Sigmoid colon (tissue), 3 donors: ENCODE measurements at regions not wholly inside any gene's neighbourhood (a gene's known extent, or its start where the extent isn't known, plus 50 kb on each side); places are given as distances from the start of the nearest gene placed in this dataset.

ENCODE experiments used
- CTCF ChIP-seq, 4 experiments: fragments of 450-650 bp in 3 of 4; fragments of 200-600 bp in 1 of 4; IDR thresholded peaks; one replicate each; pipeline ENCODE4 v1.5.1; 2016 to 2019; ENCODE audit warnings: antibody characterized with exemption in 4 of 4, mild to moderate bottlenecking in 3 of 4, moderate library complexity in 2 of 4
- POLR2A ChIP-seq, 2 donors: fragments of 450-650 bp; IDR thresholded peaks; one replicate each; pipeline ENCODE4 v1.6.1; 2016; ENCODE audit warnings: antibody characterized with exemption in 2 of 2, mild to moderate bottlenecking in 2 of 2, moderate library complexity in 2 of 2

GRCh38 chr12:115137812-115138521 is 454.0 kb upstream of the TBX3 start:
- TF ChIP-seq POLR2A (IDR thresholded peaks at IDR 0.05) = no peak
- TF ChIP-seq CTCF (IDR thresholded peaks at IDR 0.05) = no peak
